MM.1S (cell line): ENCODE measurements at regions not wholly inside any gene's neighbourhood (a gene's known extent, or its start where the extent isn't known, plus 50 kb on each side); places are given as distances from the start of the nearest gene placed in this dataset.

Source experiments
- DNase-seq: peaks from one replicate; pipeline ENCODE4 v3.0.0-alpha.2; 2015
- H2AFZ ChIP-seq: fragments of 300-600 bp; sonication (generic); 2 replicates; pipeline ENCODE4 v1.6.0; 2016; ENCODE audit warnings: antibody characterized with exemption, low read length
- H3F3A ChIP-seq: fragments of 300-600 bp; sonication (generic); 2 replicates; pipeline ENCODE4 v1.6.1; 2016; ENCODE audit warnings: mild to moderate bottlenecking, antibody characterized with exemption, low read length, moderate library complexity, mixed read lengths; ENCODE audit not compliant: insufficient read depth
- H3K27ac ChIP-seq: fragments of 300-600 bp; sonication (generic); 2 replicates; pipeline ENCODE4 v1.5.1; 2016; ENCODE audit warnings: mild to moderate bottlenecking, low read length
- H3K27me3 ChIP-seq: fragments of 300-600 bp; sonication (generic); replicated peaks from 2 replicates; pipeline ENCODE4 v1.6.0; 2016; ENCODE audit warnings: low read length; ENCODE audit not compliant: insufficient read depth
- H3K36me3 ChIP-seq: fragments of 300-600 bp; sonication (generic); replicated peaks from 2 replicates; pipeline ENCODE4 v1.6.1; 2016; ENCODE audit warnings: mild to moderate bottlenecking, low read length, mixed read lengths; ENCODE audit not compliant: insufficient read depth
- H3K4me1 ChIP-seq: fragments of 300-600 bp; sonication (generic); 2 replicates; pipeline ENCODE4 v1.6.1; 2016; ENCODE audit warnings: low read length, mixed read lengths
- H3K4me2 ChIP-seq: fragments of 300-600 bp; sonication (generic); 2 replicates; pipeline ENCODE4 v1.6.0; 2016; ENCODE audit warnings: low read depth, low read length
- H3K4me3 ChIP-seq: fragments of 300-600 bp; sonication (generic); 2 replicates; pipeline ENCODE4 v1.5.1; 2016; ENCODE audit warnings: low read length, mixed read lengths
- H3K79me2 ChIP-seq: fragments of 300-600 bp; sonication (generic); 2 replicates; pipeline ENCODE4 v1.6.1; 2016; ENCODE audit warnings: mixed run types, low read length, mixed read lengths
- H3K9ac ChIP-seq: fragments of 300-600 bp; sonication (generic); 2 replicates; pipeline ENCODE4 v1.6.1; 2016; ENCODE audit warnings: low read length, mixed read lengths
- H3K9me2 ChIP-seq: fragments of 300-600 bp; sonication (generic); replicated peaks from 2 replicates; pipeline ENCODE4 v1.6.1; 2016; ENCODE audit warnings: mild to moderate bottlenecking, low read length, mixed read lengths; ENCODE audit not compliant: insufficient read depth
- H3K9me3 ChIP-seq: fragments of 300-600 bp; sonication (generic); replicated peaks from 2 replicates; pipeline ENCODE4 v1.6.1; 2016; ENCODE audit warnings: mild to moderate bottlenecking, low read length, mixed read lengths; ENCODE audit not compliant: insufficient read depth
- H4K20me1 ChIP-seq: fragments of 300-600 bp; sonication (generic); 2 replicates; pipeline ENCODE4 v1.6.1; 2016; ENCODE audit warnings: mild to moderate bottlenecking, low read length, moderate library complexity, mixed read lengths; ENCODE audit not compliant: insufficient read depth
- CTCF ChIP-seq: fragments of 300-600 bp; sonication (generic); IDR thresholded peaks from 2 replicates; pipeline ENCODE4 v1.5.1; 2016; ENCODE audit warnings: antibody characterized with exemption, low read length, mixed read lengths
- EZH2 ChIP-seq: fragments of 300-600 bp; sonication (generic); optimal IDR thresholded peaks from 2 replicates; pipeline ENCODE3; 2017; ENCODE audit warnings: low read depth, mild to moderate bottlenecking, antibody characterized with exemption, low read length, mixed read lengths
- EZH2phosphoT487 ChIP-seq: fragments of 300-600 bp; sonication (generic); IDR thresholded peaks from 2 replicates; pipeline ENCODE4 v1.6.1; 2018; ENCODE audit warnings: antibody characterized with exemption, low read length

DNA sequence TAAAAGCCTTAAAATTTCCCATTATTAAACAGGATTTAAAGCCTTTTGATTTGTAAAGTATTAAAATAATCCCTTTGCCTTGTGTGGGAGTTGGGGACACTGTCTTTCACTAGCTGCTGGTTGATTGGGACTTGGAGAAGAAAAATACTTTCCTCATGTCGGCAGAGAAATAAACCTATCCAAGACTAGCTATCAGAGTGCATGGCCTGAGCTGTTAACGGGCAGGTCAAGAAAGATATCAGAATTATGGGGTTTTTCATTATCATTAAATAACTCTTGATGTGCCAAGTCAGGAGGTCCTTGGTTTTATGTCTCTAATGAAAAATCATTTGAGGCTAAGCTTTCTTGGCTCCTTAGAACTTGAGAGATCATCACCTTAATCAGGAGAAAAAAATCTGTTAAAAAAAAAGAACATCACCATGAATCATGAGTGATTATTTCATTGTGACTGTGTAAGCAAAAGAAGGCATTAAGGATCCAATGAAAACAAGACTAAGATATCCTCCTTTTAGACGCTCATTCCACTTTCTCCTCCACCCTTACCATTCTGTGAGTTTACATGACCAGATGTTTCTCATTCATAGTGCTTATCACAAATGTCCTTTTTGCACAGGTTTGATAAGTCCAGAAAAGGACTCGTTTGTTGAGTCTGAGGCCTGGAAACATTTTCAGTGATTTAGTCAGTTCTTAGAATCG lies 140.4 kb upstream of the EGFLAM start:
- Histone ChIP-seq H3K4me2 (no peak overlapping the region), H3K36me3 (no peaks in the 10 kb centered on the region), H3K4me1 (no peaks in the 10 kb centered on the region), H2AFZ (no peak overlapping the region), H3K27me3 (no peaks in the 10 kb centered on the region), H3K79me2 (no peaks in the 10 kb centered on the region), H3K9me3 (no peaks in the 10 kb centered on the region), H3K4me3 (no peak overlapping the region), H3K27ac (no peak overlapping the region), H3F3A (no peaks in the 10 kb centered on the region), H3K9me2 (no peaks in the 10 kb centered on the region), H3K9ac (no peak overlapping the region), H4K20me1 (no peaks in the 10 kb centered on the region)
- TF ChIP-seq CTCF, result no peak
- no peak for TF ChIP-seq EZH2phosphoT487
- TF ChIP-seq EZH2, result no peak
- DNase-seq, result no peak

DNA sequence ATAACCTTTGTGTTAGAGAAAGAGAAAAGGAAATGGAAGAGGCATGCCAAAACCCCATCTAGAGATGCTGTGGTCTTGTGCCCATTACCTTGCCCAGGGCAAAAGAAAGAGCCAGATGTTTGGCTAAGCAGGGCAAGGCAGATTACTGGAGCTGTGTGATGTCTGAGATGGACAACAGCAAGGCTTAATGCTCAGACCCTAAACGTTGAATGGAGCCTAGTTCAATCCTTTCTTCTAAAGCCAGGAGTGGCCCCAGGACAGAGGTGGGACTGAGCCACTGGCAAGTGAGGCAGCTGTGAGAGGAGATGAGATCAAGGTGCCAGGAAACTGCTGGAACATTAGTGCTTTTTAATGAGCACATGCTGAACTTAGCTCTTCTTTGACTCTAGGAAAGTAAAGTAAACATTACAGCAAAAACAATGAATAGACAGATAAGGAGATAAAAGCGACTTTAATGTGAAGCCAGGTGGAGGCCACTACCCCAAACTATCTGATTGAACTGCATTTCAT lies 143.0 kb upstream of the EGFLAM start:
- H3K9me2 ChIP-seq, result no peaks in the 10 kb centered on the region
- no peaks in the 10 kb centered on the region for H3K79me2 ChIP-seq
- H3K9me3 ChIP-seq, result no peaks in the 10 kb centered on the region
- no peaks in the 10 kb centered on the region for H3K27me3 ChIP-seq
- H4K20me1 ChIP-seq, result no peaks in the 10 kb centered on the region
- no peaks in the 10 kb centered on the region for H3F3A ChIP-seq
- TF ChIP-seq CTCF, result no peak
- TF ChIP-seq EZH2phosphoT487, result no peak
- no peak for TF ChIP-seq EZH2
- no peak overlapping the region for H3K4me3 ChIP-seq
- H3K27ac ChIP-seq, result no peak overlapping the region
- H3K4me2 ChIP-seq, result no peak overlapping the region
- H3K9ac ChIP-seq, result no peak overlapping the region
- H2AFZ ChIP-seq, result no peak overlapping the region
- no peak for DNase-seq
- no peaks in the 10 kb centered on the region for H3K4me1 ChIP-seq
- no peaks in the 10 kb centered on the region for H3K36me3 ChIP-seq

DNA sequence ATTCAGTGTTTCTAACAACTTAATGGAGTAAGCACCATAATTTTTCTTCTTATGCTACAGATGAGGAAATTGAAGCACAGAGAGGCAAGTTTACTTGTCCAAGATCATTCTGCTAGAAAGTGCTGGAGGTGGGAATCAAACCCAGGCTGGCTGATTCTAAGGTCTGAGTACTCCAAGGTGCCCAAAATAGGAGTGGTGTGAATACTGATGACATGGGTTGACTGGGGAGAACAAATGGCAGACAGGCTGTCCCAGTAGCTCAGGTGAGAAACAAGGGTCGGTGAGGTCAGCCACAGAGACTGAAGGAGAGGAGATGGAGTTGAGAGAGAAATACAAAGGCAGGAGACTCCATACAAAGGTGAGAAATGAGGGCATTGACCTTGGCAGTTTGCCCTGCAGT lies 144.5 kb upstream of the EGFLAM start:
- Histone ChIP-seq H4K20me1 (no peaks in the 10 kb centered on the region), H3K27me3 (no peaks in the 10 kb centered on the region), H3K4me3 (no peak overlapping the region), H3K9me3 (no peaks in the 10 kb centered on the region), H3K79me2 (no peaks in the 10 kb centered on the region), H2AFZ (no peak overlapping the region), H3K9me2 (no peaks in the 10 kb centered on the region), H3K36me3 (no peaks in the 10 kb centered on the region), H3F3A (no peaks in the 10 kb centered on the region), H3K9ac (no peak overlapping the region), H3K27ac (no peak overlapping the region), H3K4me1 (no peaks in the 10 kb centered on the region), H3K4me2 (no peak overlapping the region)
- no peak for DNase-seq
- TF ChIP-seq CTCF (no peak), EZH2 (no peak), EZH2phosphoT487 (no peak)
